ENCODE measurements at regions not wholly inside any gene's neighbourhood (a gene's known extent, or its start where the extent isn't known, plus 50 kb on each side); places are given as distances from the start of the nearest gene placed in this dataset.

- H3K4me2 ChIP-seq: no peak overlapping the region
These were observed 94.5 kb upstream of the FOXP4 start for GRCh38 chr6:41451515-41452163.

GRCh38 chr6:41452763-41453162 is 93.4 kb upstream of the FOXP4 start:
- peaks cover 7% of the 10 kb centered on the region; the same call in 1 of the 3 replicates for H3K4me1 ChIP-seq
- no peak overlapping the region for H3K27ac ChIP-seq
- WGBS (ENCODE audit: missing lambda C conversion rate): 73% methylated on average over 4 of the region's 4 CpGs
- ChIA-PET POLR2A (no interaction called here), CTCF (interaction anchor here (0.9 to 1.9 kb wide), 5 partner anchors 10 to 84 kb away, joined by 3 to 4 read pairs (median 3); no protein-coding TSS in a partner anchor)
- H3K4me2 ChIP-seq: no peak overlapping the region
- TF ChIP-seq PHF8 (IDR thresholded peaks at IDR 0.05; ENCODE audit: borderline replicate concordance, low read depth) (no peak), HEYL (CRISPR knock-in tag; IDR thresholded peaks at IDR 0.05) (no peak), SREBF2 (IDR thresholded peaks at IDR 0.05) (no peak), POLR2AphosphoS2 (conservative IDR thresholded peaks at IDR 0.05; ENCODE audit: low read length) (no peak), E2F6 (IDR thresholded peaks at IDR 0.05; ENCODE audit: borderline replicate concordance, low read depth) (no peak)
- ATAC-seq: no peak
- no peak overlapping the region for H3K4me3 ChIP-seq
- no peak for DNase-seq (ENCODE audit: low read depth in 1 of 2, low spot score in 1 of 2)
- no peaks in the 10 kb centered on the region for H3K9me3 ChIP-seq
- FAIRE-seq: no peak

More at GRCh38 chr6:41451515-41452163, 94.5 kb upstream of the FOXP4 start:
- ATAC-seq: no peak
- no peak overlapping the region for H3K4me3 ChIP-seq
- H3K4me1 ChIP-seq: peaks cover 7% of the 10 kb centered on the region; the same call in 1 of the 3 replicates
- ChIA-PET CTCF (interaction anchor here (1.0 to 1.4 kb wide), 3 partner anchors 8 to 83 kb away, joined by 3 to 5 read pairs (median 4); no protein-coding TSS in a partner anchor), POLR2A (no interaction called here)
- FAIRE-seq: no peak
- no peak for DNase-seq (ENCODE audit: low read depth in 1 of 2, low spot score in 1 of 2)
- H3K9me3 ChIP-seq: no peaks in the 10 kb centered on the region
- H3K27ac ChIP-seq: no peak overlapping the region
- TF ChIP-seq POLR2AphosphoS2 (conservative IDR thresholded peaks at IDR 0.05; ENCODE audit: low read length) (no peak), TFCP2L1 (CRISPR knock-in tag; IDR thresholded peaks at IDR 0.05) (no peak), HDAC2 (IDR thresholded peaks at IDR 0.05) (no peak), CBX2 (IDR thresholded peaks at IDR 0.05; ENCODE audit: borderline replicate concordance, low read depth) (no peak), CHD2 (IDR thresholded peaks at IDR 0.05; ENCODE audit: low read length, partially characterized antibody) (no peak), KDM1A (IDR thresholded peaks at IDR 0.05; ENCODE audit: low read depth) (no peak), PHF8 (IDR thresholded peaks at IDR 0.05; ENCODE audit: borderline replicate concordance, low read depth) (no peak)
- 90% methylated on average over 18 of the region's 22 CpGs for WGBS (ENCODE audit: missing lambda C conversion rate)

- POLR2A ChIA-PET: no interaction called here
- Histone ChIP-seq H3K27ac (no peak overlapping the region), H3K4me1 (peaks cover 7% of the 10 kb centered on the region; the same call in 1 of the 3 replicates), H3K4me2 (no peak overlapping the region), H3K9me3 (no peaks in the 10 kb centered on the region), H3K4me3 (no peak overlapping the region)
- 81% methylated on average over 4 of the region's 13 CpGs for WGBS (ENCODE audit: missing lambda C conversion rate)
- CTCF ChIA-PET: interaction anchor here (0.9 to 1.9 kb wide), 4 partner anchors 10 to 85 kb away, joined by 3 to 4 read pairs (median 3); no protein-coding TSS in a partner anchor
- no peak for ATAC-seq
- no peak for DNase-seq (ENCODE audit: low read depth in 1 of 2, low spot score in 1 of 2)
- FAIRE-seq: no peak
- no peak for TF ChIP-seq ZNF302 (CRISPR knock-in tag; IDR thresholded peaks at IDR 0.05)
- TF ChIP-seq HEYL (CRISPR knock-in tag; IDR thresholded peaks at IDR 0.05): no peak
- TF ChIP-seq CEBPB (IDR thresholded peaks at IDR 0.05): no peak
- no peak for TF ChIP-seq USF2 (IDR thresholded peaks at IDR 0.05)
- no peak for TF ChIP-seq EHMT2 (IDR thresholded peaks at IDR 0.05; ENCODE audit: low read depth)
- TF ChIP-seq BCL3 (IDR thresholded peaks at IDR 0.05): no peak
- TF ChIP-seq EHF (CRISPR knock-in tag; IDR thresholded peaks at IDR 0.05): no peak
- no peak for TF ChIP-seq ELK1 (IDR thresholded peaks at IDR 0.05; ENCODE audit: low read depth, low read length)
- no peak for TF ChIP-seq ATOH8 (CRISPR knock-in tag; IDR thresholded peaks at IDR 0.05; ENCODE audit: low read depth)
- TF ChIP-seq ZSCAN20 (CRISPR knock-in tag; IDR thresholded peaks at IDR 0.05): no peak
- no peak for TF ChIP-seq TFCP2L1 (CRISPR knock-in tag; IDR thresholded peaks at IDR 0.05)
- TF ChIP-seq NPAS2 (CRISPR knock-in tag; IDR thresholded peaks at IDR 0.05; ENCODE audit: borderline replicate concordance): no peak
- no peak for TF ChIP-seq NR3C1 (IDR thresholded peaks at IDR 0.05)
- no peak for TF ChIP-seq E2F6 (IDR thresholded peaks at IDR 0.05; ENCODE audit: borderline replicate concordance, low read depth)
- TF ChIP-seq CHD2 (IDR thresholded peaks at IDR 0.05; ENCODE audit: low read length, partially characterized antibody): no peak
- TF ChIP-seq ZC3H11A (IDR thresholded peaks at IDR 0.05): no peak
- no peak for TF ChIP-seq JUNB (IDR thresholded peaks at IDR 0.05)
These were observed 92.9 kb upstream of the FOXP4 start for GRCh38 chr6:41453244-41453643.
